ELF-1 (cell line): ENCODE measurements at regions not wholly inside any gene's neighbourhood (a gene's known extent, or its start where the extent isn't known, plus 50 kb on each side); places are given as distances from the start of the nearest gene placed in this dataset.

Experiments
- DNase-seq: peaks from one replicate; pipeline ENCODE4 v3.0.0-alpha.2; 2016; ENCODE audit warnings: low read depth, low spot score

DNA sequence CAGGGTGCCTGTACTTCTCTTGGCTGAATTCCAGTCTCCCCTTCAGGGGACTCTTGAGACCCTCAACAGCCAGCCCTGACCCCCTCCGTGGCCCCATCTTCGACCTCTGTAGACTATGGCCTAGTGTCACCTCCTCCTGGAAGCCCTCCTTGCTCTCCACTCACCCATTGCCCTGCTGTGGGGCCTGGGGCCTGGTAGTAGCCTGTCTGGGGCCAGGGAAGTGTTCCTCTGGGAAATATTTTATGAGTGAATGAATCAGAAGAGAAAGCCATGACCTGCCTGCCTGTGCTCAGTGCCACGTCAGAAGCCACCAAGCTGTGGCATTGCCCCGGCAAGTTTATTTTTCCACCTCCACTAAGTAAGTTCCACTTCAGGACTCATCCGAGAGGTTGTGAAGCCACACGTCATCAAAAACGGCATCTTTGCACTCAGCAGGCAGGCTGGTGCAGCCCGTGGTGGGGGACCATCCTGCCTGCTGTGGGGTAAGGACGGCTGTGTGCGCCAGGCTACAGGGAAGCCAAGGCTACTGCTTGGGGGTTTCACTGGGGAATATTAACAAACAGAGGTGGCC lies 59.6 kb upstream of the PPARA start:
- DNase-seq = no peak

DNA sequence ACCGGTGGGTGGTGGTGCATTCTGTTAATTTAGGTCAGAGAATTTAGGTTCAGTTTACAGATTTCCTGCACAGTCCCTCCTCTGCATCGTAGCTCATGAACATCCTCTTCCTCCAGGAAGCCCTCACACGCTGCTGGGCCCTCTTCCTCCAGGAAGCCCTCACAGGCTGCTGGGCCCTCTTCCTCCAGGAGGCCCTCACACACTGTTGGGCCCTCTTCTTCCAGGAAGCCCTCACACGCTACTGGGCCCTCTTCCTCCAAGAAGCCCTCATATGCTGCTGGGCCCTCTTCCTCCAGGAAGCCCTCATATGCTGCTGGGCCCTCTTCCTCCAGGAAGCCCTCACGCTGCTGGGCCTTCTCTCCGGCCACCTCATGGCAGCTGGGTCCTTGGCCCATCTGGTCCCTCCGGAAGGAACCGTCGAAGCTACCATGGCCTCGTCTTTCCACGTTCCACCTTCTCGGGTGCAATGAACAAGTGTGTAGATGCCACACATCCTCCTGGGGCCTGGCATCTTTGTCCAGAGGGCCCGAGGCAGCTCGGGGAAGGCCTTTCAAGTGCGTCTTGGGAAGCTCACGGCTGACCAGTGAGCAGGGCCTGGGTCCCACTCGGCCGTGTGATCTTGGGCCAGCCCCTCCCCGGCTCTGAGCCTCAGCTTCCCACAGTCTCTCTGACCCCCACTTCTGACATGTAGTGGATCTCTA lies 58.9 kb upstream of the PPARA start:
- no peak for DNase-seq

DNA sequence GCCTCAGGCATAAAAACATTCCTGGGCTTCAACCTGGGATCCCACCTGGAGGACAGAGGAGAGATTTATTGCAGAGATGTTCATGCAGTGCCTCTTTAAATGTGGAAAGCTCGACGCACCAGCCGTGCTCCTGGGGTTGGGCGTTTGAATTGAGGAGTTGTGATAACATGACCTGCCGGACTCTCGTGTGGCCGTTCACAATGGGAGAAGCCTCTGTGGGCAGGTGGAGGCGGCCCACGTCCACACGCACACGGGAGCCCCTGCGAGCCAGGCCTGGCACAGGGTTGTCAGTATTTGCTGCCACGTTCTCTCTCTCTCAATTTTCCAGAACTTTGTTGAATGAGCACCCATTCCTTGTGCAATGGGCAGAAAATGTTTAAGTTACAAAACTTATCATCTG lies 58.3 kb upstream of the PPARA start:
- DNase-seq = no peak

DNA sequence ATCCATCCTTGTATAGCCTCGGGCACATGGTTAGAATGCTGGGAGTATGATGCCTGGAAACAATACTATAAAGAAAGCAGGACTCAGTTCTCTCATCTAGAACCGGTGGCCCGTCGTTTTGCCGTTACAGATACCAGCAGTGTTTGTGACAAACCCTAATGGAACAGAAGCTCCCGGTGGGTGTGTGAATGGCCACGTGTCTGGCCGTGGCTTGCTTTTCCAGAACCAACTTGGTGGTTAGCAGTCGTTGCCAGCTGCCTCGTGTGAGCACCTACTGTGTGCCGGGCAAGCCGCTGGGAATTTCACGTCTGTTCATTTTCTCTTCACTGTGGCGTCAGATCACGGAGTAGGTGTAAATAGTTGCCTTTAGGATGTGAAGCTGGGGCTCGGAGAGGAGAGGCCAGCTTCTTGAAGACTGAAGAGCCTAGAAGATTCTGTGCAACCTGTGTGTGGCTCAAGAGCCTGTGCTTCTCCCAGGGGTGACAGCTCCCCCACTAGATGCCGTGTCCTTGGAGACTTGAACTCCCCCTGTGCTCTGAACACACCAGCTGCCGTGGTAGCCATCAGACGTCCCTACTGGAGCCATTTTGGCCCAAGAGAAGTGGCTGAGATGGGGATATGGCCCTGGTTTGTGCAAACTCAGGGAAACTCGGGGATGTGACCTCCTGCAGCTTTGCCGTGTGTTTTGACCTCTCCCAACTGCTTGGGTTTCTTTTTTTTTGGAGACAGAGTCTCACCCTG lies 57.5 kb upstream of the PPARA start:
- DNase-seq = no peak

DNA sequence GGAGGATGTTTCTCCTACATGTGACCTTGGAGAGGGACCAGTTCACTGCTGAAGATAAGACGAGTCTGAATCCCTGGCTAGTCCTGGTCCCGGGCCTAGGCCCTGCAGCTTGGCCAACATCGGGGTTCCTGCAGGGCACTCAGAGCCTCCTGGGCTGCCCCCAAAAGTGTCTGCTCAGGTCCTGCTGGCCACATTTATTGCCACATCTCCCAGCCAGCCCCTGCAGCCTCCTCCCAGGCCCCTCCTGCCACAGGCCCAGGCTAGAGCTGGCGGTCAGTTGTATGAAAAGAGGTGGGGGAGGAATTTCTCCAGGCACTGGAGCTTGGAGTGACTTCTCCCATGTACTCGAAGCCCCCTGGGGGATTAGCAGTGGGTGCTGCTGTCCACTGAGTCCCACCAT lies 56.5 kb upstream of the PPARA start:
- DNase-seq = no peak

DNA sequence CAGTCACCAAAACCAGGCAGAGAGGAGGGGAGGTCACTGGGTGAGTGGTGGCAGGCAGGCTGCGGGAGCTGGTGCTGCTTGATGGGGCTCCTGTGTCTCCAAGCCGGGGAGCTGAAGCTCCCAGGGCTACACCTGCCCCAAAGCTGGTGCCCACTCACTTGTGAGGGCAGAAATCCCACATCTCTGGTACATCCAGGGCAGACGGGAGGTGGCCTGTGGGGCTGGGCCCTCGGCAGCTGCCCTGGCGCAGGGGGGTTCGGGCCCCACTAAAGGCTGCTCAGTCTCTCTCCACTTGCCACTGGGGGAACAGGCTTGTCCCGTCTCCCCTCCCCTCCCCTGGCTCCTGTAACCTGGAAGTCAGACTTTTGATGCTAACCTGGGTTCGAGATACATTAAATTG lies 55.6 kb upstream of the PPARA start:
- DNase-seq = no peak

DNA sequence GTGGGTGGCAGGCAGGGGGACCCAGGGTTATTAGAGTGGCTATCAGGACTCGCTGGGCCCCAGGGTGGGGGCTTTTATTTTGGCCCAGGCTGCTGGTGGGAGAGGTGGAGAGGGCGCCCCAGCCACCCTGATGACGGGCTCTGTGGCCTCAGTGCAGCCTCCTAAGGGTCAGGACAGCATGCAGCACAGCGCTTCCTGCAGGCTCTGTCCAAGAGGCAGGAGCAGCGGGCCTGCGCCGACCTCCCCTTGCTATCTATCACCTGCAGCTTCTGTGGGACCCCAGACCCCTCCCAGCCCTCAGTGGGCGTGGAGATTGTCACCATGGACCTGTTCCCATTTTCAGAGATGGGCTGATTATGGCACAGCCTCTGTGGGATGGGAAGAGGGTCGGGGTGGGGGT lies 54.3 kb upstream of the PPARA start:
- no peak for DNase-seq

DNA sequence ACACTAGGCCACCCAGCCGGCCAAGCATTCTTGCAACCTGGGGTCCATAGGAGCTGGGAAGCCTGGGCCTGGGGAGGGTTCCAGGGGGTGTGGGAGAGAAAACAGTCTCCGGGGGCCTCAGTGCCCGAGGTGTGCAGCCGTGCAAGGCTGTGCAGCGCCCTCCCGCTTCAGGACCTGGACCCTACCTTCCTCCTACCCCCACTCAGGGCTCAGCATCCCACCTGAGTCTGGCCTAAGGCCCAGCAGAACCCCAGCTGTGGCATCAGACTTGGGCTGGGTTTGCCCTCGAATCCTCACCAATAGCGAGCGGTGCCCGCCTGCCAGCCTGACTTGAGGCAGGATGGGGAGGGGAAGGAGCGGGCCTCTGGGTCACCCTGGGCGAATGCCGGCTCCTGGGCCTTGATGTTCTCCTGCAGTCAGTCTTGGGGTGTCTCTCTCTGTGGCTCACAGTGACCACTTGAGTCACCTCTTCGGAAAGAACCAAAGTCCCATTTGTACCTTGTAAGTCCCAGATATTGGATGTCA lies 53.6 kb upstream of the PPARA start:
- no peak for DNase-seq

DNA sequence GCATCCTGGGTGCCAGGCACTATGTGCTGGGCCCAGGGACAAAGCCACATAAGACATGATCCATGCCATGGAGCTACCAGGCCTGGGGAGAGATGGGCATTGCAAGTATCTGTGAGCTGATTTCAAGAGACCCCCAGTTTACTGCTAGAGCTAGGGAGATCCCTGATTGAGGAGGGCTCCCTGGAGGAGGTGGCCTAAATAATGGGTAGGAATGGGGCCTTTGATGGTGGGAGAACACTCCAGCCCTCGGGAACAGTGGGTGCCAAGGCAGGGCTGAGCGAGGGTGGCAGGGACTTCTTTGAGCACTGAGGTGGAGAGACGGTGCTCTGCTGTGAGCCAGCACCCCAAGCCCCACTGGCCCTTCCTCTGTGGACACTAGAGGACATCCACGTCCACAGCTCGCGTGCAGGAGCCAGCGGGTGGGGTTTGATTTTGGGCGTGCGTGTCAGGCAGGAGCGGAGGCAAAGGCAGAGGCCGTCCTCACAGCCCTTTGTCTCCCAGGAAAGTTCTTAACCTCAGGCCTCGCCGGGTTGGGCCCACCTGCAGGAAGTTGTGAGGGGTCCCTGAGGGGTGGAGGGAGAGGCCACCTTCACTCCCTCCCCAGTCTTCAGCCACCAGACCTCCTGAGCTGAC lies 52.9 kb upstream of the PPARA start:
- no peak for DNase-seq

DNA sequence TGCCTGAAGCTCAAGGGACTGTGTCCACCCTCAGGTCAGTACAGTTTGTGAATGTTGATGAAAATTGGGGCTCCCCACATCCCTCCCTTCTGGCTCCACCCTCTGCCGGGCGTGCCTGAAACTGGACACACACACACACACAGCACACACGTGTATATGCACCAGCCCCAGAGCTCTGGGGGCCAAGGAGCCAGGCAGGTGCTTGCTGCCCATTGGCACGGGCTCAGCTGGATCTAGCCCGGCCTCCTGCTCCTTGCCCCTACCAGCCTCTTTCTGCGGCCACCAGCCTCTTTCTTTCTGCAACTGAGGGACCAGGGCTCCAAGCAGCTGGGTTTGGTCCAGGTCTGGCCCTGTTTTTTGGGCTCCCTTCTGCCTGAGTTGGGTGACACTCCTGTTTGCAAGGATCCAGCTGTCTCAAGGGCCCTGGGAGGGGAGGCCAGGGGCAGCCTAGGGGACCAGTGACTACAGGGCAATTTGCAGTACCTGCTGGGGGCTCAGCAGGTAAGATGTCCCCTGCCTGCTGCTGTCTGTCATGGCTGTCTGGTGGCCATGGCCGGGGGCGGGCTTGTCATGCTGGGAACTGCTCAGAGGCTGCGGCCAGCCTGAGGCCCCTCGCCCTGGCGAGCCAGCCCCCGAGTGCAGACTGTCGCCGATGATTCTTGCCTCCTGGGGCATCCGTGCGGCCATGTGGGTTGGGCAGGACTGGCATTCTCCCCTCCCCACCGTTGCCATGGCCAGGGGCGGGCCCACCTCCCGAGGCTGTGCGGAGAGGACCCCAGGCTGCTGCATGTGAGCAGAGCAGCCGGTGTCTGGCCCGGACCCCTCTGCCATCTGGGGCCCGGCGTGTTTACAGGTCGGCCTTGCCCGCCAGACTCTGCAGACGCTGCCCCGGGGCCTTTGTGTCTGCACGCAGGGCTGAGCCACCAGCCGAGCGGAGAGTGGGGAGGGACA lies 51.5 kb upstream of the PPARA start:
- DNase-seq = peak; percentile 28

DNA sequence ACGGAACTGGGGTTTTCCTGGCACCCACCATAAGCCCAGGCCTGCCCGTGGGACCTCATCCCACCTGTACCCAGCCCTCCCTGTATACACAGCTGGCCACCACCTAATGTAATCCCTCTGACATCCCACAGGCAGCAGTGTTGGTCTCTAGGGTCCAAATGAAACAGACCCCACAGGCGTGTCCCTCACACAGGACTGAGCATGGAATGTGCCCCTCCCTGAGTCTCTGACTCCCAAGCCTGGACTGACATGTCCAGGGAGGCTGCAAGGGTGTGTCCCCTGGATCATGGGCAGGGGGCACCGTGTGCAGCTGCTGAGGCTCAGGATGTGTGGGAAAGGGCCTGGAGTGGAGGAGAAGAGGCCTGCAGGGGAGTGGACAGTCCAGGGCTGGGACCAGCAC lies 50.6 kb upstream of the PPARA start:
- DNase-seq = no peak

DNA sequence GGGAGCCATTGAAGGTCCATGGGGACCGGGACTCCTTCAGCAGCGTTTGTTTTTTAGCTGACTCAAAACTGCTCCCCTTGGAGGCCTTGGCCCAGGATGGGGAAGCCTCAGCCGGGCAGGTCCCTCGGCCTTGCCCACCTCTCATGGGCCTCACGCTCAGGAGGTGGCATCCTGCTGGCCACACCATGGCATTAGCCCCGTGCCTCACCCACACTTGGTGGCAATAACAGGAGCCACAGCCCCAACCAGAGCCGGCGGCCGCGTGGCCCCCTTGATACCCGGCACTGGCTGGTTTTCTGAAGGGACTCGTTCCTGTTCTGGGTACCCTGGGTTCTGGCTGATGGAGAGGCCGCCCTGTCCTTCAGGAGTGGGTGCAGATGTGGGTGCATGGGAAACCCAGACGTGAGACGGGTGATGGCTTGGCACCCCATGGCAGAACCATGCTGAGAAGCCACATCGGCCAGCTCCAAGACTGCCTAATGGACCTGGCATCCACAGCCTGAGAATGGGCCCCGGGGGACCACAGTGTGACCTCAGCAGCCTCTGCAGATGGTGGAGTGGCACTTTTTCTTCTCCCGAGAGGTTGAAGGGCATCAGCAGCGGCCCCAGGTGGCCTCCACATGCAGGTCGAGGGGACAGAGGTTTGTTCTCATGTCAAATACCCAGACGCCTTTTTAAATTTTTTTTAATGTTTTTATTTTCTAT lies 49.8 kb upstream of the PPARA start:
- no peak for DNase-seq
